ENCODE measurements at regions not wholly inside any gene's neighbourhood (a gene's known extent, or its start where the extent isn't known, plus 50 kb on each side); places are given as distances from the start of the nearest gene placed in this dataset.

GRCh38 chr2:9150568-9150900 lies 56.1 kb upstream of the ASAP2 start:
- DNase-seq (no peak), ATAC-seq (no peak)
- WGBS, 3 donors = 86 to 90% (median 90%) methylated on average over 7 of the region's 7 CpGs
- peaks cover 0 to 12% (median 0%) of the 10 kb centered on the region in 3 donors for H3K27me3 ChIP-seq (ENCODE audit: insufficient read depth in 3 of 3, low read length in 2 of 3)
- no peak overlapping the region for H3K27ac ChIP-seq
- no peaks in the 10 kb centered on the region for H3K4me1 ChIP-seq
- no peaks in the 10 kb centered on the region for H3K36me3 ChIP-seq (ENCODE audit: insufficient read depth in 1 of 2, low read depth in 1 of 2)
- TF ChIP-seq, protein P1, sequence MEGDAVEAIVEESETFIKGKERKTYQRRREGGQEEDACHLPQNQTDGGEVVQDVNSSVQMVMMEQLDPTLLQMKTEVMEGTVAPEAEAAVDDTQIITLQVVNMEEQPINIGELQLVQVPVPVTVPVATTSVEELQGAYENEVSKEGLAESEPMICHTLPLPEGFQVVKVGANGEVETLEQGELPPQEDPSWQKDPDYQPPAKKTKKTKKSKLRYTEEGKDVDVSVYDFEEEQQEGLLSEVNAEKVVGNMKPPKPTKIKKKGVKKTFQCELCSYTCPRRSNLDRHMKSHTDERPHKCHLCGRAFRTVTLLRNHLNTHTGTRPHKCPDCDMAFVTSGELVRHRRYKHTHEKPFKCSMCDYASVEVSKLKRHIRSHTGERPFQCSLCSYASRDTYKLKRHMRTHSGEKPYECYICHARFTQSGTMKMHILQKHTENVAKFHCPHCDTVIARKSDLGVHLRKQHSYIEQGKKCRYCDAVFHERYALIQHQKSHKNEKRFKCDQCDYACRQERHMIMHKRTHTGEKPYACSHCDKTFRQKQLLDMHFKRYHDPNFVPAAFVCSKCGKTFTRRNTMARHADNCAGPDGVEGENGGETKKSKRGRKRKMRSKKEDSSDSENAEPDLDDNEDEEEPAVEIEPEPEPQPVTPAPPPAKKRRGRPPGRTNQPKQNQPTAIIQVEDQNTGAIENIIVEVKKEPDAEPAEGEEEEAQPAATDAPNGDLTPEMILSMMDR (IDR thresholded peaks at IDR 0.05) = no peak
- no peaks in the 10 kb centered on the region for H3K9me3 ChIP-seq
- intact Hi-C loops (cut with DNase I) = no loop called here
- H3K4me3 ChIP-seq = no peak overlapping the region

- DNase-seq (no peak), ATAC-seq (no peak)
- TF ChIP-seq, protein P1 (IDR thresholded peaks at IDR 0.05) = no peak
- Histone ChIP-seq H3K4me1 (no peaks in the 10 kb centered on the region), H3K9me3 (no peaks in the 10 kb centered on the region), H3K27ac (no peak overlapping the region), H3K36me3 (ENCODE audit: insufficient read depth in 1 of 2, low read depth in 1 of 2) (no peaks in the 10 kb centered on the region), H3K27me3 (ENCODE audit: insufficient read depth in 3 of 3, low read length in 2 of 3) (peaks cover 0 to 12% (median 0%) of the 10 kb centered on the region in 3 donors), H3K4me3 (no peak overlapping the region)
- 76 to 88% (median 85%) methylated on average over 20 of the region's 20 CpGs for WGBS, 3 donors
- intact Hi-C loops (cut with DNase I) = loop anchor here in 1 of 2 donors (10.0 kb wide), 1 partner anchor 275 kb away; the partner anchor contains the start of genes CPSF3 and ITGB1BP1
Observed at GRCh38 chr2:9149726-9150567, 56.7 kb upstream of the ASAP2 start.

- Histone ChIP-seq H3K27ac (no peak overlapping the region), H3K4me3 (no peak overlapping the region), H3K27me3 (ENCODE audit: insufficient read depth in 3 of 3, low read length in 2 of 3) (peaks cover 0 to 12% (median 0%) of the 10 kb centered on the region in 3 donors), H3K4me1 (no peaks in the 10 kb centered on the region), H3K36me3 (ENCODE audit: insufficient read depth in 1 of 2, low read depth in 1 of 2) (no peaks in the 10 kb centered on the region), H3K9me3 (no peaks in the 10 kb centered on the region)
- DNase-seq = no peak
- intact Hi-C loops (cut with DNase I) = loop anchor here in 1 of 2 donors (10.0 kb wide), 1 partner anchor 275 kb away; the partner anchor contains the start of genes CPSF3 and ITGB1BP1
- no peak for ATAC-seq
- 76 to 84% (median 83%) methylated on average over 5 of the region's 5 CpGs for WGBS, 3 donors
- TF ChIP-seq, protein P1 (IDR thresholded peaks at IDR 0.05) = no peak
Observed at GRCh38 chr2:9149388-9149660, 57.3 kb upstream of the ASAP2 start.

DNA sequence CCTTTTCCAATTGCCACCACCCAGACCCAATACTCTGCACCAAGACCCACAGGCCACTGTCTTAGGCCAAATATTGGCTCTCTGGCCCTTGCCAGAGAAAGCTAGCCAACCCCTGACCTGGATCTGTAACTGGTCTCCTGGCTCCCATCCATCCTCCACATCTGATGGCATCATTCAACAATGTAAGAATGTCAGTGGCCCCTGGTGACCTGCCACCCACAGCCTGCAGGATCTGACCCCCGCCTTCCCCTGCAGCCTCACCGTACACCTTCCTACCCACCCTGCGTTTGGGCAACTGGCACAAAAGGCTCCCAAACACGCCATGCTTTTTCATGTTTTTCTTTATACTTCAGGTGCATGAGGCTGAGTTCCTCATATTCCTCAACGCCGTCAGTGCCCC lies 60.0 kb upstream of the ASAP2 start:
- H3K27ac ChIP-seq = no peak overlapping the region
- no peaks in the 10 kb centered on the region for H3K9me3 ChIP-seq
- no peaks in the 10 kb centered on the region for H3K4me1 ChIP-seq
- H3K36me3 ChIP-seq (ENCODE audit: insufficient read depth in 1 of 2, low read depth in 1 of 2) = no peaks in the 10 kb centered on the region
- 93 to 99% (median 94%) methylated on average over 6 of the region's 6 CpGs for WGBS, 3 donors
- H3K4me3 ChIP-seq = no peak overlapping the region
- TF ChIP-seq, protein P1 (IDR thresholded peaks at IDR 0.05) = no peak
- peaks cover 0 to 13% (median 0%) of the 10 kb centered on the region in 3 donors for H3K27me3 ChIP-seq (ENCODE audit: insufficient read depth in 3 of 3, low read length in 2 of 3)
- intact Hi-C loops (cut with DNase I) = loop anchor here in 1 of 2 donors (10.0 kb wide), 1 partner anchor 278 kb away; the partner anchor contains the start of genes CPSF3 and ITGB1BP1
- DNase-seq (no peak), ATAC-seq (no peak)
